SU-DHL-6 (cell line): ENCODE measurements at regions not wholly inside any gene's neighbourhood (a gene's known extent, or its start where the extent isn't known, plus 50 kb on each side); places are given as distances from the start of the nearest gene placed in this dataset.

Experiments
- H2AFZ ChIP-seq: fragments of 200-600 bp; sonication (generic); 2 replicates; pipeline ENCODE4 v1.6.1; 2014; ENCODE audit warnings: low read depth, mild to moderate bottlenecking, moderate library complexity, mixed read lengths, antibody characterized with exemption, low read length; ENCODE audit not compliant: severe bottlenecking
- H3F3A ChIP-seq: fragments of 200-600 bp; shearing (Covaris generic); 2 replicates; pipeline ENCODE4 v1.6.0; 2016; ENCODE audit warnings: antibody characterized with exemption, mild to moderate bottlenecking; ENCODE audit not compliant: insufficient read depth
- H3K27ac ChIP-seq: fragments of 200-600 bp; sonication (generic); 2 replicates; pipeline ENCODE4 v1.5.1; 2016; ENCODE audit warnings: low read depth, mild to moderate bottlenecking, low read length, moderate library complexity, mixed read lengths
- H3K27me3 ChIP-seq: fragments of 200-600 bp; sonication (generic), shearing (Covaris generic); 2 replicates; pipeline ENCODE4 v1.6.0; 2014; ENCODE audit warnings: mild to moderate bottlenecking, low read length
- H3K36me3 ChIP-seq: fragments of 200-600 bp; sonication (generic); 2 replicates; pipeline ENCODE4 v1.6.1; 2014; ENCODE audit warnings: mild to moderate bottlenecking, low read length, mixed read lengths
- H3K4me2 ChIP-seq: fragments of 300-600, 200-600 bp; shearing (Covaris generic), sonication (generic); 2 replicates; pipeline ENCODE4 v1.6.0; 2014; ENCODE audit warnings: low read length, low read depth, mild to moderate bottlenecking; ENCODE audit not compliant: poor library complexity, severe bottlenecking
- H3K4me3 ChIP-seq: fragments of 200-600 bp; sonication (generic); 2 replicates; pipeline ENCODE4 v1.5.1; 2014; ENCODE audit warnings: antibody characterized with exemption, low read length, mild to moderate bottlenecking, mixed read lengths; ENCODE audit not compliant: insufficient read depth, poor library complexity, severe bottlenecking
- H3K79me2 ChIP-seq: fragments of 200-600 bp; sonication (generic); 2 replicates; pipeline ENCODE4 v1.6.1; 2014; ENCODE audit warnings: mild to moderate bottlenecking, low read length, moderate library complexity; ENCODE audit not compliant: insufficient read depth
- H3K9ac ChIP-seq: fragments of 200-600 bp; sonication (generic); 2 replicates; pipeline ENCODE4 v1.7.0; 2014; ENCODE audit warnings: mild to moderate bottlenecking, low read length
- H3K9me2 ChIP-seq: fragments of 200-600 bp; sonication (generic); replicated peaks from 2 replicates; pipeline ENCODE4 v1.6.1; 2014; ENCODE audit warnings: low read length; ENCODE audit not compliant: insufficient read depth
- H3K9me3 ChIP-seq: fragments of 200-600 bp; sonication (generic); 2 replicates; pipeline ENCODE4 v1.6.1; 2014; ENCODE audit warnings: low read length, mixed read lengths; ENCODE audit not compliant: insufficient read depth
- H4K20me1 ChIP-seq: fragments of 200-600 bp; sonication (generic); 2 replicates; pipeline ENCODE4 v1.6.1; 2014; ENCODE audit warnings: low read depth, mild to moderate bottlenecking, antibody characterized with exemption, low read length, moderate library complexity, mixed read lengths
- EZH2phosphoT487 ChIP-seq: fragments of 200-600 bp; sonication (generic), shearing (Covaris generic); conservative IDR thresholded peaks from 2 replicates; pipeline ENCODE4 v1.6.1; 2018; ENCODE audit warnings: mild to moderate bottlenecking, antibody characterized with exemption, low read length, moderate library complexity, mixed read lengths
- TF ChIP-seq, protein P1 (sequence below): fragments of 200-600 bp; sonication (generic); IDR thresholded peaks from one replicate; pipeline ENCODE4 v1.5.1; 2017; ENCODE audit warnings: antibody characterized with exemption, mild to moderate bottlenecking, low read length, moderate library complexity; ENCODE audit not compliant: insufficient read depth, poor library complexity, severe bottlenecking

DNA sequence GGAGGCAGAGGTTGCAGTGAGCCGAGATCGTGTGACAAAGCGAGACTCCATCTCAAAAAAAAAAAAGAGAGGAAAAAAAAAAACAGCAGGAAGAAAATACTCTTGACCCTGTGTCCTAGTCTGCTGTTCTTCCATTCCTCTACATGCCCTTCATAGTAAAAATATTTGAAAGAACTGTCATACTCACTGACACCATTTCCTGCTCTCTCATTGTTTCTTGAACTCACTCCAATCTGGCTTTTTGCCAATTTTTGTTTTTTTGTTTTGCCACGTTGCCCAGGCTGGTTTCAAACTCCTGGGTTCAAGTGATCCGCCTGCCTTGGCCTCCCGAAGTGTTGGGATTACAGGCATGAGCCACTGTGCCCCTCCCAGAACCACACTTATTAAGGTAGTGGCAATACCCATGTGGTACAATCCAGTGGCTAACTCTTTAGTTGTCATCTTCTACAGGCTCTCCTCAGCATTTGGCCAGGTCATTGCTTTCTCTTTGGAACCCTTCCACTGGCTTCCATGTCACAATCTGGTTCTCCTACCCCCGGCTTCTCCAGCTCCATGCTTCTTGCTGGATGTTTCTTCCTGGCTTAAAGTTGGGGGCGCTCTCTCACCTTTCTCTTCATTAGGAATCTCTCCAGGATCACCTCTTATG lies 238.2 kb upstream of the C2CD4B start:
- Histone ChIP-seq H3K9me3 (0 out of 2 replicates have a peak, but pooled peaks cover 6% of the 10 kb centered on the region), H3K79me2 (no peaks in the 10 kb centered on the region), H3K27me3 (no peaks in the 10 kb centered on the region), H3K4me3 (no peak overlapping the region), H4K20me1 (no peaks in the 10 kb centered on the region), H3K36me3 (no peaks in the 10 kb centered on the region), H2AFZ (no peak overlapping the region), H3K9ac (no peak overlapping the region), H3K4me2 (no peak overlapping the region), H3K27ac (no peak overlapping the region), H3K9me2 (no peaks in the 10 kb centered on the region), H3F3A (no peaks in the 10 kb centered on the region)
- no peak for TF ChIP-seq EZH2phosphoT487
- TF ChIP-seq, protein P1, sequence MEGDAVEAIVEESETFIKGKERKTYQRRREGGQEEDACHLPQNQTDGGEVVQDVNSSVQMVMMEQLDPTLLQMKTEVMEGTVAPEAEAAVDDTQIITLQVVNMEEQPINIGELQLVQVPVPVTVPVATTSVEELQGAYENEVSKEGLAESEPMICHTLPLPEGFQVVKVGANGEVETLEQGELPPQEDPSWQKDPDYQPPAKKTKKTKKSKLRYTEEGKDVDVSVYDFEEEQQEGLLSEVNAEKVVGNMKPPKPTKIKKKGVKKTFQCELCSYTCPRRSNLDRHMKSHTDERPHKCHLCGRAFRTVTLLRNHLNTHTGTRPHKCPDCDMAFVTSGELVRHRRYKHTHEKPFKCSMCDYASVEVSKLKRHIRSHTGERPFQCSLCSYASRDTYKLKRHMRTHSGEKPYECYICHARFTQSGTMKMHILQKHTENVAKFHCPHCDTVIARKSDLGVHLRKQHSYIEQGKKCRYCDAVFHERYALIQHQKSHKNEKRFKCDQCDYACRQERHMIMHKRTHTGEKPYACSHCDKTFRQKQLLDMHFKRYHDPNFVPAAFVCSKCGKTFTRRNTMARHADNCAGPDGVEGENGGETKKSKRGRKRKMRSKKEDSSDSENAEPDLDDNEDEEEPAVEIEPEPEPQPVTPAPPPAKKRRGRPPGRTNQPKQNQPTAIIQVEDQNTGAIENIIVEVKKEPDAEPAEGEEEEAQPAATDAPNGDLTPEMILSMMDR = no peak

DNA sequence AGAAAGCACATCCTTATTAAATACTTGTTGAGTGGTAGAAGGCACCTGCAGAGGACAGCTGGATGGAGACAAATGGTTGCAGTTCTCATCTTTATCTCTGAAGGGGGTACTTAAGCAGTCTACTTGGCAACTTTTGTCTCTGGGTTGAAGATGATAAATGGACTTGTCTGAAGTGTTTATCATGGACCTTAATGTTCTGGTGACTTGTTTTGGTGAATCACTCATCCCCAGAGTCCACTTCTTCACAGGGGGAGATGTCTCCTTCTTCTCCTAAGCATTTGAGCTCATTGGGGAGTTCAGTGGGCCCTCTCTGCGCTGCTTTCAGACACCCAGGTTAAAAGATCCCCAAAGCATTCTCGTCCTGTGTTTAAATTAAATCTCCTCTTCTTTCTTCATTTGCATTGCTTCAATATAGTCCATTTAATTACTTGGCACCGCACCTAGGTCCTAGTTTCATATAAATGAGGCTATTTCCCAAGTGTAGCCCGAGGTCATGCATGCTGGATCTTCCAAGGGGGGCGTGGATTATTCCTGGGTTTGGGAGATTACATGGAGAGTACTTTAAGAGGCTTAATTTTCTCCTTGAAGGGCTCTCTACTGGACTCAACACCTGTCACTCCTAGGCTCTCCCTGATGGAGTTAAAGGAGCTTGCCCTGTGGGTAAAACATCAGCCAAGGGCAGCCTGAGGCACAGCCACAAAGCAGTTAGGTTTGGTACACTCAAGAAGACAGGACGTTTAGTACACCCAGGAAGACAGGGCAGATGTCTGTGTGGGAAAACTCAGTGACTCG lies 239.3 kb upstream of the C2CD4B start:
- Histone ChIP-seq H3K9me2 (no peaks in the 10 kb centered on the region), H4K20me1 (no peaks in the 10 kb centered on the region), H3K4me2 (no peak overlapping the region), H3K27me3 (no peaks in the 10 kb centered on the region), H3K36me3 (no peaks in the 10 kb centered on the region), H3K9me3 (0 out of 2 replicates have a peak, but pooled peaks cover 3% of the 10 kb centered on the region), H3F3A (no peaks in the 10 kb centered on the region), H3K4me3 (no peak overlapping the region), H3K9ac (no peak overlapping the region), H3K27ac (no peak overlapping the region), H2AFZ (no peak overlapping the region), H3K79me2 (no peaks in the 10 kb centered on the region)
- TF ChIP-seq EZH2phosphoT487 = no peak
- TF ChIP-seq, protein P1 = no peak

DNA sequence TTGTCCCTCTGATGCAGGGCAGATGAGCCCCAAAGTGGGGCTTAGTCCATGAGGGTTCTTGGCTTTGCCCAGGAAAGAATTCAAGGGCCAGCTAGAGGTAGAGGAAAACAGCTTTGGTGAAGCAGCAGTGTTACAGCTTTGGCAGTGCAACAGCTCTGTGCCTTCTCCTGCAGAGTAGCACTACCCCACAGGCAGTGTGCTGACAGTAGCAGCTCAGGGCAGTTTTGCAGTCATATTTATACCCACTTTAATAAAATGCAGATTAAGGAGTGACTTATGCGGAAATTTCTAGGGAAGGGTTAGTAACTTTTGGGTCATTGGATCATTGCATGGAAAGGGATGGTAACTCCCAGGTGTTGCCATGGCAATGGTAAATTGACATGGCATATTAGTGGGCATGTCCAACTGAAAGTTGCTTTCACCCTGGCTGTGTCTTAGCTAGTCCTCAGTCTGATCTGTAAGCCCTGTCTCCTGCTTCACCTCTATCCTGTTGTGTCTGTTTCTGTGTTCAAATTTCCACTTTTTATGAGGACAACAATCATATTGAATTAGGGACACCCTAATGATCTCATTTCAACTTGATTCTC lies 241.3 kb upstream of the C2CD4B start:
- no peak overlapping the region for H3K4me3 ChIP-seq
- H3K9ac ChIP-seq = no peak overlapping the region
- H3K9me3 ChIP-seq = no peaks in the 10 kb centered on the region
- no peaks in the 10 kb centered on the region for H3K9me2 ChIP-seq
- no peaks in the 10 kb centered on the region for H4K20me1 ChIP-seq
- no peaks in the 10 kb centered on the region for H3K36me3 ChIP-seq
- no peak overlapping the region for H2AFZ ChIP-seq
- H3F3A ChIP-seq = no peaks in the 10 kb centered on the region
- H3K27ac ChIP-seq = no peak overlapping the region
- H3K79me2 ChIP-seq = no peaks in the 10 kb centered on the region
- no peak overlapping the region for H3K4me2 ChIP-seq
- TF ChIP-seq EZH2phosphoT487 = no peak
- TF ChIP-seq, protein P1 = no peak
- no peaks in the 10 kb centered on the region for H3K27me3 ChIP-seq
